KBM-7 (cell line): ENCODE measurements at regions not wholly inside any gene's neighbourhood (a gene's known extent, or its start where the extent isn't known, plus 50 kb on each side); places are given as distances from the start of the nearest gene placed in this dataset.
A peak's percentile ranks its signal among the peaks of the same experiment; 100 is the strongest.

ENCODE experiments used
- DNase-seq: peaks from one replicate; pipeline ENCODE4 v3.0.0-alpha.2; 2015
- in situ Hi-C: fragments of 300-500 bp; cut with MboI; formaldehyde crosslinking; loops from 2 replicates; pipeline ENCODE4 v1.14.3; 2020; ENCODE audit warnings: low sequenced_read_pairs, low pct_unique_long_range_greater_than_20kb, mixed read lengths

- DNase-seq = no peak
- in situ Hi-C loops = no loop called here
Observed at GRCh38 chr4:117420948-117421347, 335.6 kb upstream of the TRAM1L1 start.

GRCh38 chr4:117421706-117422105 lies 336.3 kb upstream of the TRAM1L1 start:
- DNase-seq = peak; percentile 61
- in situ Hi-C loops = no loop called here

- in situ Hi-C loops = no loop called here
- DNase-seq = no peak
Observed at GRCh38 chr4:117422297-117422696, 336.9 kb upstream of the TRAM1L1 start.

GRCh38 chr4:117425636-117426035 lies 340.3 kb upstream of the TRAM1L1 start:
- no peak for DNase-seq
- in situ Hi-C loops = no loop called here

- in situ Hi-C loops = no loop called here
- no peak for DNase-seq
Observed at GRCh38 chr4:117428536-117428935, 343.2 kb upstream of the TRAM1L1 start.

GRCh38 chr4:117429061-117429460 lies 343.7 kb upstream of the TRAM1L1 start:
- in situ Hi-C loops = no loop called here
- no peak for DNase-seq

GRCh38 chr4:117429506-117429905 lies 344.1 kb upstream of the TRAM1L1 start:
- DNase-seq = no peak
- in situ Hi-C loops = no loop called here

DNA sequence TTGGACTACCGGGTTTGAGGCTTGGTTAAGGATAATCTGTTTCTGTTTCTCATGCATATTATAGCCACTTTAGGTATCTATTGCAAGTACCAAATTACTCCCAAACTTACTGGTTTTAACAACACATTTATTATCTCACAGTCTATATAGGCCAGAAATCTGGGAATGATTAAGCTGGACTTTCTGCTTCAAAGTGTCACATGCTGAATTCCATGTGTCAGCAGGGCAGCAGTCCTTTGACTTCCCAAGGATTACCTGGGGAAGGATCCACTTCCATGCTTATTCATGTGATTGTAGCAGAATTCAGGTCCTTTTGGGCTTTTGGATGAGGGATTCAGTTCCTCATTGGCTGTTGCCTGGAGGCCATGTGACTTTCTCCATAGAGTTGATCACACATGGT lies 349.0 kb upstream of the TRAM1L1 start:
- in situ Hi-C loops = no loop called here

DNA sequence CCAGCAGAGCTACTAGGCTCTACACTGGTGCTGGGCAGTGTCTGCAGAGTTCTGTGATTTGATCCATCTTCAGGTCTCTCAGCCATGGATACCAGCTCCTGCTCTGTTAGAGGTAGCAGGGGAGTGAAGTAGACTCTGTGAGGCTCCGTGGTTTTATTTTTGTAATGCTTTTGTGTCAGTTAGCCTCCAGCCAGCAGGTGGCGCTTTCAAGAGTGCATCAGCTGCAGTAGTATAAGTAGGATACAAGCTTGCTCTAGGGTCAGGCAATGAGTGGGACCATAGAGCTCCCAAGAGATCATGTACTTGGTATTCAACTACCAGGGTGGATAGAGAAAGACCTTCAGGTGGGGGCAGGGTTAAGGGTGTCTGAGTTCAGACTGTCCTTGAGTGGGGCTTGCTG lies 362.5 kb upstream of the TRAM1L1 start:
- DNase-seq = peak; percentile 35
- in situ Hi-C loops = no loop called here

More for the DNA sequence above, 349.0 kb upstream of the TRAM1L1 start:
- DNase-seq = no peak

DNA sequence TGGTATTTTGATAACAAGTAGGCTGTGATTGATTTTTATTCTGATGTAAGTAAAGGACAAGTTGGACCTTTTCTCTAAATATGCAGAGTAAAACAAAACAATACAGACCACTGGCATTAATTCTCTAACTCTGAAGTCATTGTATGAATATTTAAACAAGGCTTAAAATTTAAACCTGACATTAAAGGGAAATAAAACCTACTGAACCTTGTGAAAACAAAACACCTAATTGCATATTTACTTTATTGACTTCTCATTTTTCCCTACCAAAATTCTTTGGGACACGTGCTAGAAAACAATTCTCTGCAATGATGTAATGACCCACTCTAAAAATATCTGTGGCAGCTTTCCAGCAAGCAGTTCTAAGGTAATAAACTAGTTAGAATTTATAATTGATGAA lies 369.7 kb upstream of the TRAM1L1 start:
- in situ Hi-C loops = no loop called here
- DNase-seq = no peak

GRCh38 chr4:117466388-117466787 lies 381.0 kb upstream of the TRAM1L1 start:
- DNase-seq = no peak
- in situ Hi-C loops = no loop called here

GRCh38 chr4:117467404-117467803 lies 382.0 kb upstream of the TRAM1L1 start:
- DNase-seq = no peak
- in situ Hi-C loops = no loop called here

- DNase-seq = no peak
- in situ Hi-C loops = no loop called here
Observed at GRCh38 chr4:117474987-117475386, 389.6 kb upstream of the TRAM1L1 start.

- DNase-seq = no peak
- in situ Hi-C loops = no loop called here
Observed at GRCh38 chr4:117477925-117478324, 392.5 kb upstream of the TRAM1L1 start.

GRCh38 chr4:117478702-117479101 lies 393.3 kb upstream of the TRAM1L1 start:
- in situ Hi-C loops = no loop called here

GRCh38 chr4:117479673-117480072 lies 394.3 kb upstream of the TRAM1L1 start:
- DNase-seq = no peak
- in situ Hi-C loops = no loop called here

More at GRCh38 chr4:117478702-117479101, 393.3 kb upstream of the TRAM1L1 start:
- no peak for DNase-seq

GRCh38 chr4:117481742-117482141 lies 396.4 kb upstream of the TRAM1L1 start:
- DNase-seq = no peak

GRCh38 chr4:117488692-117489091 lies 403.3 kb upstream of the TRAM1L1 start:
- DNase-seq = no peak
- in situ Hi-C loops = no loop called here

More at GRCh38 chr4:117481742-117482141, 396.4 kb upstream of the TRAM1L1 start:
- in situ Hi-C loops = no loop called here

- no peak for DNase-seq
- in situ Hi-C loops = no loop called here
Observed at GRCh38 chr4:117489107-117489506, 403.7 kb upstream of the TRAM1L1 start.

GRCh38 chr4:117491516-117491915 lies 406.1 kb upstream of the TRAM1L1 start:
- in situ Hi-C loops = no loop called here
- DNase-seq = no peak

GRCh38 chr4:117495802-117496201 lies 410.4 kb upstream of the TRAM1L1 start:
- no peak for DNase-seq
- in situ Hi-C loops = no loop called here

- in situ Hi-C loops = no loop called here
- no peak for DNase-seq
Observed at GRCh38 chr4:117512414-117512813, 427.0 kb upstream of the TRAM1L1 start.
